Smooth muscle cell (in vitro differentiated cells): ENCODE measurements at regions not wholly inside any gene's neighbourhood (a gene's known extent, or its start where the extent isn't known, plus 50 kb on each side); places are given as distances from the start of the nearest gene placed in this dataset.

ENCODE experiments used
- DNase-seq: peaks from one replicate; lab custom pipeline; 2025; ENCODE audit not compliant: unreplicated experiment; lab: John Stamatoyannopoulos, UW
- H2AFZ ChIP-seq: fragments of 200-600 bp; sonication (generic); 2 replicates; pipeline ENCODE4 v1.6.0; 2016; ENCODE audit warnings: antibody characterized with exemption, low read depth, mild to moderate bottlenecking
- H3F3A ChIP-seq: fragments of 200-600 bp; sonication (generic); 2 replicates; pipeline ENCODE4 v1.6.0; 2017; ENCODE audit warnings: antibody characterized with exemption, low read depth
- H3K27ac ChIP-seq: fragments of 200-600 bp; sonication (generic); 2 replicates; pipeline ENCODE4 v1.5.1; 2016; ENCODE audit warnings: low read depth, mild to moderate bottlenecking
- H3K27me3 ChIP-seq: fragments of 200-600 bp; sonication (generic); 2 replicates; pipeline ENCODE4 v1.6.1; 2016; ENCODE audit warnings: low read depth, mild to moderate bottlenecking
- H3K36me3 ChIP-seq: fragments of 200-600 bp; sonication (generic); 2 replicates; pipeline ENCODE4 v1.5.1; 2016; ENCODE audit warnings: low read depth
- H3K4me1 ChIP-seq: fragments of 200-600 bp; sonication (generic); 2 replicates; pipeline ENCODE4 v1.5.1; 2016; ENCODE audit warnings: low read depth
- H3K4me2 ChIP-seq: fragments of 200-600 bp; sonication (generic); 2 replicates; pipeline ENCODE4 v1.6.0; 2016; ENCODE audit warnings: mild to moderate bottlenecking
- H3K4me3 ChIP-seq: fragments of 200-600 bp; sonication (generic); 2 replicates; pipeline ENCODE4 v1.5.1; 2016; ENCODE audit warnings: mild to moderate bottlenecking
- H3K79me2 ChIP-seq: fragments of 200-600 bp; sonication (generic); 2 replicates; pipeline ENCODE4 v1.6.0; 2016; ENCODE audit warnings: low read depth, mild to moderate bottlenecking
- H3K9ac ChIP-seq: fragments of 200-600 bp; sonication (generic); 2 replicates; pipeline ENCODE4 v1.6.0; 2016; ENCODE audit warnings: low read depth
- H3K9me3 ChIP-seq: fragments of 200-600 bp; sonication (generic); replicated peaks from 2 replicates; pipeline ENCODE4 v1.5.1; 2016; ENCODE audit warnings: low read depth
- H4K20me1 ChIP-seq: fragments of 200-600 bp; sonication (generic); 2 replicates; pipeline ENCODE4 v1.6.0; 2016; ENCODE audit warnings: low read depth
- CTCF ChIP-seq: fragments of 200-600 bp; sonication (generic); IDR thresholded peaks from 2 replicates; pipeline ENCODE4 v1.5.1; 2017; ENCODE audit warnings: borderline replicate concordance, mild to moderate bottlenecking, antibody characterized with exemption; ENCODE audit not compliant: insufficient read depth, poor library complexity, severe bottlenecking
- WGBS: methylation state at CpG from one replicate; pipeline ENCODE4 v1.1.7; 2016; ENCODE audit warnings: low lambda C conversion rate; 5-methylcytosine and 5-hydroxymethylcytosine counted together

DNA sequence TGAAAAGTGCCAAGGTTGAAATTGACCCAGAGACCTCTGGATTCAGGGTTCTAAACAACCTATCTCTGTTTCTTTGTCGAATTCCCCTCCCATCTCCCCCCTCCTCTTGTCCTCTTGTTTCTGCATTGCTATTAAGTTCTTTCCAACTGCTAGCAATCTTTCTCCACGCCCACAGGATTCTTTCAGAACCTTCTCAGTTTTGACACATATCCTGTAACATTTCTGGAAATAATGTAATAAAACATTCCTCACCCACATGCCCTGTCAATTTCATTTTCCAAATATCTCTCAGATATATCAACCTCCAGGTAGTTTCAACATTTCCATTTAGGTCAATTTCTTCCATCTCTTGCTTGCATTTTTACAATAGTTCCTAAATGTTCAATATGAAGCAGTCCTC, 1105.9 kb downstream of the ARAP2 start:
- H3K79me2 ChIP-seq: no peaks in the 10 kb centered on the region
- no peaks in the 10 kb centered on the region for H3F3A ChIP-seq
- no peak overlapping the region for H2AFZ ChIP-seq
- no peak for TF ChIP-seq CTCF
- H3K27ac ChIP-seq: no peak overlapping the region
- H3K4me2 ChIP-seq: no peak overlapping the region
- H3K4me3 ChIP-seq: no peak overlapping the region
- H3K9ac ChIP-seq: no peak overlapping the region
- no peaks in the 10 kb centered on the region for H3K9me3 ChIP-seq
- DNase-seq: no peak
- H3K27me3 ChIP-seq: no peaks in the 10 kb centered on the region
- H3K4me1 ChIP-seq: no peaks in the 10 kb centered on the region
- no peaks in the 10 kb centered on the region for H4K20me1 ChIP-seq
- H3K36me3 ChIP-seq: no peaks in the 10 kb centered on the region
- 91% methylated on average over 2 of the region's 2 CpGs for WGBS

DNA sequence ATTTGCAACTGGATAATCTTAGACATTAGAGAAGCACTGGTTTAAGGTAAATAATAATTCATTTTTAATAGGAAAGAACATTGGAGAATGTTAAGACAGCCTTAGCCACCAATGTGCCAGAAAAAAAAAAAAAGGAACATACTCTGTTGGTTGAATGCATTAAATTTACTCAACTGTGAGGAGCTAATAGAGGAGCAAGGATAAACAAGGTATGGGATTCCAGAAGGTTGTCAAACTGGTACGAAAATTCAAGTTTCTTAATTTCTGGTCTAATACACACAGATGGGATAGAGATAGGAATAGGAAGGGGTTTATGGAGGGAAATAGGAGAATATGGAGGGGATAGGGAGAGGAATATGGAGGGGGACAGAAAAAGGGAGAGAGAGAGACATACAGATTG, 1096.6 kb downstream of the ARAP2 start:
- H3K79me2 ChIP-seq: no peaks in the 10 kb centered on the region

DNA sequence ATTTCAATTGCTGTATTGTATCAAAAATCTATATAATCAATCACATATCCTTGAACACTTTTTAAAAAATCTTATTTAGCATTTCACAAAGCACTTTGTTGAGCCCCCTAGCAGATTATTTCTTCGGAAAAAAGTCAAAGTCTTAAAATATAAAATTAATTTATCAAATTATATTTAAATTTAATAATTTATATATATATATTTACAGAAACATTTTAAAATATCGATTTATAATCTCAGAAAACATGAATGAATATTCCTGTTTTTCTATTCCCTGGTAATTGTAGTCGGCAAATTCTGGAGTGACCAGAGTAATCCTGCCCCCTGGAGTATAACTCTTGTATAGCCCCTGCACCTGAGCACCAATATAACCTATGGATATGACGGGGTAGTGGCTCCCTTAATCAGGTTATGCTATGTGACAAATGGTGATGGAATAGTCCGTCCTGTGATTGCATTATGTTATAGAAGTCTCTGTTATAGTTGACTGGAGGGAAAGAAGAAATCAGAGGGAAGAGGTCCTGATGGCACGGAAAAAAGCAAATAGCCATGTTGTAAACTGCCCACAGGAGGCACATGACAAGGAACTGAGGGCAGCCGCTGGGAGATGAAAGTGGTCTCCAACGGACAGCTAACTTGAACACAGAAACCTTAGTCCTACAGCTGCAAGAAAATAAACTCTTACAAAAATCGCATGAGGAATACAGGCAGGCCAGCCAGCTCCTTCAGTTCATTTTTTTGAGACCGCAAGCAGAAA, 1092.3 kb downstream of the ARAP2 start:
- Histone ChIP-seq H2AFZ (no peak overlapping the region), H3F3A (no peaks in the 10 kb centered on the region), H3K4me3 (no peak overlapping the region), H3K36me3 (no peaks in the 10 kb centered on the region), H3K4me1 (no peaks in the 10 kb centered on the region), H3K9me3 (no peaks in the 10 kb centered on the region), H3K9ac (no peak overlapping the region), H3K79me2 (no peaks in the 10 kb centered on the region), H4K20me1 (no peaks in the 10 kb centered on the region), H3K4me2 (no peak overlapping the region), H3K27ac (no peak overlapping the region), H3K27me3 (no peaks in the 10 kb centered on the region)
- TF ChIP-seq CTCF: peak; percentile 55
- 57% methylated on average over 10 of the region's 10 CpGs for WGBS
- no peak for DNase-seq

More for the DNA sequence above, 1096.6 kb downstream of the ARAP2 start:
- no peaks in the 10 kb centered on the region for H4K20me1 ChIP-seq
- H3F3A ChIP-seq: no peaks in the 10 kb centered on the region
- H3K4me2 ChIP-seq: no peak overlapping the region
- no peak for TF ChIP-seq CTCF
- H3K9me3 ChIP-seq: peaks cover 6% of the 10 kb centered on the region
- no peak for DNase-seq
- H3K9ac ChIP-seq: no peak overlapping the region
- H3K27ac ChIP-seq: no peak overlapping the region
- H3K4me3 ChIP-seq: no peak overlapping the region
- H3K36me3 ChIP-seq: no peaks in the 10 kb centered on the region
- H3K27me3 ChIP-seq: no peaks in the 10 kb centered on the region
- WGBS: 82% methylated on average over 1 of the region's 1 CpG
- H3K4me1 ChIP-seq: no peaks in the 10 kb centered on the region
- H2AFZ ChIP-seq: no peak overlapping the region

DNA sequence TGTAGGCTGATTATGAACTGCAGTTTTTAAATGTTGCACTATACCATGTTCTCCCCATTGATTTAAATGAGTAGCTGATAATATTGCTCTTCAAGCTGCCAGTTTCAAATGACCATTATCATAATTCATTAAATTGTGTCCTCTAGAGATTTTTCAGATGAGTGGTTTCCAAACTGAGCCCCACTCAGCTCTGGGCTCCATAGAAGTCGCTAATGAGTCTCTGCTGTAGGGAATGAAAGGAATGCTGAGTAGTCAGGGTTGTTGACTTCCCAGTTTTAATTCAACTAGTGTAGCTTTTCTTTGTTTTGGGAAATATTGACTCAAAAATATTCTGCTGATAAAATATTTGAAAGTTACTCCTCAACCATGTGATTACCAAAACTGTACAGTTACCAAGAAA, 1081.1 kb downstream of the ARAP2 start:
- Histone ChIP-seq H2AFZ (no peak overlapping the region), H3K27me3 (no peaks in the 10 kb centered on the region), H3K4me2 (no peak overlapping the region), H3K9me3 (no peaks in the 10 kb centered on the region), H3K79me2 (no peaks in the 10 kb centered on the region), H3K4me3 (no peak overlapping the region), H3K27ac (no peak overlapping the region), H3F3A (no peaks in the 10 kb centered on the region), H4K20me1 (no peaks in the 10 kb centered on the region), H3K9ac (no peak overlapping the region), H3K36me3 (no peaks in the 10 kb centered on the region), H3K4me1 (no peaks in the 10 kb centered on the region)
- TF ChIP-seq CTCF: no peak
- 52% methylated on average over 1 of the region's 1 CpG for WGBS
- no peak for DNase-seq
